Adrenal gland (tissue), 9 donors: ENCODE measurements at regions not wholly inside any gene's neighbourhood (a gene's known extent, or its start where the extent isn't known, plus 50 kb on each side); places are given as distances from the start of the nearest gene placed in this dataset.
"Not testable (repeated sequence)": the region's sequence is repeated elsewhere in the genome, so short reads cannot be mapped to it uniquely, and the experiment has no call there.

Experiments used
- DNase-seq, 7 donors: peaks; one replicate each; pipeline ENCODE4 v3.0.0-alpha.2; 2019 to 2020
- H3K27ac ChIP-seq, 5 donors: fragments of 200-600 bp; sonication (generic) in 4 of 5; 1 replicate in 3 of 5; 2 replicates in 2 of 5; pipeline versions ENCODE4 v1.5.1 to v1.8.0; 2016 to 2020; ENCODE audit warnings: mild to moderate bottlenecking in 1 of 5
- H3K27me3 ChIP-seq: fragments of 200-600 bp; 2 replicates; pipeline ENCODE4 v1.8.0; 2021
- H3K36me3 ChIP-seq, 2 donors: fragments of 200-600 bp; replicated peaks in 1 of 2; 1 replicate in 1 of 2; 2 replicates in 1 of 2; pipeline versions ENCODE4 v1.5.1 to v1.8.0; 2018 to 2022
- H3K4me1 ChIP-seq, 2 donors: fragments of 200-600 bp; replicated peaks in 1 of 2; 1 replicate in 1 of 2; 2 replicates in 1 of 2; pipeline versions ENCODE4 v1.5.1 to v1.8.0; 2018 to 2021
- H3K4me3 ChIP-seq, 4 donors: fragments of 200-600 bp; sonication (generic) in 3 of 4; one replicate each; pipeline ENCODE4 v1.5.1; 2016 to 2018
- H3K9me3 ChIP-seq, 3 donors: fragments of 200-600 bp; sonication (generic) in 1 of 3; replicated peaks in 1 of 3; 1 replicate in 2 of 3; 2 replicates in 1 of 3; pipeline versions ENCODE4 v1.5.1 to v1.8.0; 2016 to 2021
- CTCF ChIP-seq, 6 experiments: fragments of 450-650 bp in 4 of 6; fragments of 200-600 bp in 2 of 6; sonication (generic) in 1 of 6; IDR thresholded peaks; 1 replicate in 5 of 6; 2 replicates in 1 of 6; pipeline versions ENCODE4 v1.5.1 to v1.8.0; 2016 to 2021; ENCODE audit warnings: antibody characterized with exemption in 6 of 6, mild to moderate bottlenecking in 2 of 6, moderate library complexity in 1 of 6
- POLR2A ChIP-seq, 2 donors: fragments of 450-650 bp; IDR thresholded peaks; one replicate each; pipeline ENCODE4 v1.6.1; 2017; ENCODE audit warnings: antibody characterized with exemption in 2 of 2, mild to moderate bottlenecking in 2 of 2, moderate library complexity in 1 of 2
- WGBS, 4 donors: extraction: QIAGEN DNeasy Blood & Tissue Kit in 2 of 4; methylation state at CpG; one replicate each; pipeline versions ENCODE4 v1.1.5 to v1.1.7; 2013 to 2017; 5-methylcytosine and 5-hydroxymethylcytosine counted together
- intact Hi-C, 2 donors: fragments of 100-400 bp; cut with DNase I; formaldehyde crosslinking; loops; one replicate each; pipeline versions ENCODE4 v1.14.1 to v1.15.0; 2022 to 2023
- donor health status: healthy with polysubstance abuse.
- donor health status: Bipolar disorder and iron deficiency.
- donor health status: DM: yes; HTN: yes; CAD: no.
- donor health status: DM: no; HTN: no; CAD: no.
- donor health status: DM: no; HTN: no; CAD: no.

GRCh38 chr14:27267876-27268275 lies 670.0 kb upstream of the NOVA1 start:
- WGBS, 4 donors, result 68 to 73% (median 71%) methylated on average over 1 of the region's 1 CpG
- H3K36me3 ChIP-seq, result no peaks in the 10 kb centered on the region
- H3K27ac ChIP-seq, result no peak overlapping the region
- H3K27me3 ChIP-seq, result no peaks in the 10 kb centered on the region
- intact Hi-C loops, result no loop called here
- TF ChIP-seq CTCF (IDR thresholded peaks at IDR 0.05) (no peak), POLR2A (IDR thresholded peaks at IDR 0.05) (no peak)
- H3K4me3 ChIP-seq, result no peak overlapping the region
- DNase-seq, result no peak
- H3K9me3 ChIP-seq, result no peaks in the 10 kb centered on the region
- no peaks in the 10 kb centered on the region for H3K4me1 ChIP-seq

- no peaks in the 10 kb centered on the region for H3K4me1 ChIP-seq
- intact Hi-C loops, result no loop called here
- H3K27me3 ChIP-seq, result no peaks in the 10 kb centered on the region
- no peaks in the 10 kb centered on the region for H3K9me3 ChIP-seq
- 59 to 69% (median 63%) methylated on average over 6 of the region's 6 CpGs for WGBS, 4 donors
- H3K4me3 ChIP-seq, result no peak overlapping the region
- no peak for TF ChIP-seq POLR2A (IDR thresholded peaks at IDR 0.05)
- no peak for TF ChIP-seq CTCF (IDR thresholded peaks at IDR 0.05)
- no peak for DNase-seq
- no peak overlapping the region for H3K27ac ChIP-seq
- H3K36me3 ChIP-seq, result no peaks in the 10 kb centered on the region
These were observed 672.9 kb upstream of the NOVA1 start for GRCh38 chr14:27270716-27271115.

GRCh38 chr14:27278341-27278740 lies 680.5 kb upstream of the NOVA1 start:
- Histone ChIP-seq H3K4me3 (no peak overlapping the region), H3K36me3 (no peaks in the 10 kb centered on the region), H3K27me3 (no peaks in the 10 kb centered on the region), H3K27ac (no peak overlapping the region), H3K9me3 (no peaks in the 10 kb centered on the region), H3K4me1 (no peaks in the 10 kb centered on the region)
- DNase-seq, result no peak
- intact Hi-C loops, result no loop called here
- TF ChIP-seq CTCF (IDR thresholded peaks at IDR 0.05), result no peak
- TF ChIP-seq POLR2A (IDR thresholded peaks at IDR 0.05), result no peak
- 17 to 26% (median 25%) methylated on average over 2 of the region's 2 CpGs for WGBS, 4 donors

GRCh38 chr14:27305441-27305945 lies 707.7 kb upstream of the NOVA1 start:
- no peak overlapping the region for H3K27ac ChIP-seq
- H3K4me1 ChIP-seq, result no peaks in the 10 kb centered on the region
- no peak for TF ChIP-seq POLR2A (IDR thresholded peaks at IDR 0.05)
- TF ChIP-seq CTCF (IDR thresholded peaks at IDR 0.05), result no peak
- no peaks in the 10 kb centered on the region for H3K27me3 ChIP-seq
- no peaks in the 10 kb centered on the region for H3K36me3 ChIP-seq
- no peak for DNase-seq
- intact Hi-C loops, result no loop called here
- H3K4me3 ChIP-seq, result no peak overlapping the region
- H3K9me3 ChIP-seq, result peaks cover 0 to 5% (median 0%) of the 10 kb centered on the region in 3 donors

GRCh38 chr14:27312730-27313129 lies 714.9 kb upstream of the NOVA1 start:
- not testable (repeated sequence) for H3K27me3 ChIP-seq

More at GRCh38 chr14:27312730-27313129, 714.9 kb upstream of the NOVA1 start:
- DNase-seq, H3K27ac ChIP-seq, H3K4me1 ChIP-seq, H3K9me3 ChIP-seq, H3K36me3 ChIP-seq, H3K4me3 ChIP-seq, intact Hi-C loops: not testable (repeated sequence)
- 90 to 96% (median 91%) methylated on average over 7 of the region's 7 CpGs for WGBS, 4 donors
